OCI-LY1 (cell line): ENCODE measurements at regions not wholly inside any gene's neighbourhood (a gene's known extent, or its start where the extent isn't known, plus 50 kb on each side); places are given as distances from the start of the nearest gene placed in this dataset.

Source experiments
- H2AFZ ChIP-seq: fragments of 200-600 bp; sonication (generic), shearing (Covaris generic); 2 replicates; pipeline ENCODE4 v1.6.0; 2014; ENCODE audit warnings: antibody characterized with exemption, mild to moderate bottlenecking, low read length
- H3F3A ChIP-seq: fragments of 200-600 bp; sonication (generic), shearing (Covaris generic); 2 replicates; pipeline ENCODE4 v1.6.0; 2014; ENCODE audit warnings: mild to moderate bottlenecking, antibody characterized with exemption, low read length, moderate library complexity; ENCODE audit not compliant: insufficient read depth
- H3K27ac ChIP-seq: fragments of 200-600 bp; sonication (generic); 2 replicates; pipeline ENCODE4 v1.5.1; 2014; ENCODE audit warnings: low read length, mixed run types, mild to moderate bottlenecking, low read depth; ENCODE audit not compliant: poor library complexity, severe bottlenecking
- H3K27me3 ChIP-seq: fragments of 200-600 bp; sonication (generic); 2 replicates; pipeline ENCODE4 v1.6.0; 2014; ENCODE audit warnings: antibody characterized with exemption, mild to moderate bottlenecking, low read length, moderate library complexity; ENCODE audit not compliant: insufficient read depth
- H3K36me3 ChIP-seq: fragments of 200-600 bp; sonication (generic); 2 replicates; pipeline ENCODE4 v1.6.1; 2014; ENCODE audit warnings: mild to moderate bottlenecking, antibody characterized with exemption, low read length, moderate library complexity, mixed read lengths; ENCODE audit not compliant: insufficient read depth
- H3K4me1 ChIP-seq: fragments of 200-600 bp; sonication (generic); 2 replicates; pipeline ENCODE4 v1.5.1; 2014; ENCODE audit warnings: mild to moderate bottlenecking, low read length, moderate library complexity; ENCODE audit not compliant: insufficient read depth, severe bottlenecking
- H3K4me2 ChIP-seq: fragments of 200-600 bp; sonication (generic), shearing (Covaris generic); 2 replicates; pipeline ENCODE4 v1.6.1; 2014; ENCODE audit warnings: low read length
- H3K4me3 ChIP-seq: fragments of 200-600 bp; sonication (generic); 2 replicates; pipeline ENCODE4 v1.5.1; 2014; ENCODE audit warnings: low read length, low read depth, mild to moderate bottlenecking, mixed read lengths; ENCODE audit not compliant: poor library complexity, severe bottlenecking
- H3K79me2 ChIP-seq: fragments of 200-600 bp; shearing (Covaris generic); 2 replicates; pipeline ENCODE4 v1.6.1; 2016; ENCODE audit warnings: mixed run types, low read length, mixed read lengths; ENCODE audit not compliant: insufficient read depth
- H3K9ac ChIP-seq: fragments of 200-600 bp; sonication (generic), shearing (Covaris generic); 2 replicates; pipeline ENCODE4 v1.6.1; 2014; ENCODE audit warnings: mild to moderate bottlenecking, low read length, mixed read lengths
- H3K9me2 ChIP-seq: fragments of 200-600 bp; sonication (generic), shearing (Covaris generic); 2 replicates; pipeline ENCODE4 v1.6.1; 2014; ENCODE audit warnings: low read depth, mild to moderate bottlenecking, low read length, mixed read lengths
- H3K9me3 ChIP-seq: fragments of 200-600 bp; shearing (Covaris generic); 2 replicates; pipeline ENCODE4 v1.6.1; 2014; ENCODE audit warnings: low read length, mixed read lengths
- H4K20me1 ChIP-seq: fragments of 200-600 bp; sonication (generic), shearing (Covaris generic); 2 replicates; pipeline ENCODE4 v1.6.0; 2016; ENCODE audit warnings: mild to moderate bottlenecking, low read length; ENCODE audit not compliant: insufficient read depth
- EZH2 ChIP-seq: fragments of 200-600 bp; sonication (generic), shearing (Covaris generic); IDR thresholded peaks from 2 replicates; pipeline ENCODE4 v1.8.0; 2017; ENCODE audit warnings: borderline replicate concordance, mixed run types, mild to moderate bottlenecking, antibody characterized with exemption, low read length, moderate library complexity, mixed read lengths
- TF ChIP-seq, protein P1 (sequence below): fragments of 200-600 bp; sonication (generic), shearing (Covaris generic); IDR thresholded peaks from 2 replicates; pipeline ENCODE4 v1.5.1; 2017; ENCODE audit warnings: mild to moderate bottlenecking, antibody characterized with exemption, low read length, moderate library complexity, mixed read lengths

DNA sequence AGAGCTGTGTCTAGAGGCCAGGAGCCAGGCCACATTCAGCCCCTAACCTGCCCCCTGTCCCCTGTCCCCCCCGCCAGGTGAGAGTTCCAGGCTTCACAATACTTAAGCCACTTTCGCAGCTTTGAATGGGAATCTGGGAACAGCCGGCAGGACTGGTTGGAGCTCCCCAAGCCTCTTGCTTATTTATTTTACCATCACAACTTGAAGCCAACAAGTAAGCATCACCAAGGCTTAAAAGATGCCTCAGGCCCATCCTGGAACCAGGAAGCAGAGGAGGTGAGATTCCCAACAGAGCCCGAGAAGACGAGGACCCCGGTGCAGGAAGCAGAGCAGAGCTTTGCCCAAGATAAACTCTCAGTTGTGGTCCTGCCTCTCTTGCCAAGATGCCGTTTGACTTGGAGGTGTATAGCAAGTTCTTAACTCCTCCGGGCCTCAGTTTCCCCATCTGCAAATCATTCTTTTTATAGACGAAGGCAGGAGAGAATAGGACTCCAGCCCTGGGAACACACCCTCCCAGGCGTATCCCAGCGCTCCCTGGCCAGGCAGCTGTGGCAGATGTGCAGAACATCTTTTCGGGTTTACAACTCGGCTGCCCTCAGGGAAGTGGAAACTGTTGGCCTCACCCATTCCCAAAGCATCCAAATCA, 66.8 kb upstream of the SLC25A33 start:
- Histone ChIP-seq H3K36me3 (no peaks in the 10 kb centered on the region), H3K27me3 (peaks cover 4% of the 10 kb centered on the region; the same call in 1 of the 2 replicates), H4K20me1 (no peaks in the 10 kb centered on the region), H3K9me3 (no peaks in the 10 kb centered on the region), H3K27ac (no peak overlapping the region), H2AFZ (no peak overlapping the region), H3K4me3 (no peak overlapping the region), H3K79me2 (no peaks in the 10 kb centered on the region), H3K9ac (no peak overlapping the region), H3K4me2 (no peak overlapping the region), H3K4me1 (no peaks in the 10 kb centered on the region), H3K9me2 (no peaks in the 10 kb centered on the region), H3F3A (no peaks in the 10 kb centered on the region)
- TF ChIP-seq EZH2: no peak
- TF ChIP-seq, protein P1, sequence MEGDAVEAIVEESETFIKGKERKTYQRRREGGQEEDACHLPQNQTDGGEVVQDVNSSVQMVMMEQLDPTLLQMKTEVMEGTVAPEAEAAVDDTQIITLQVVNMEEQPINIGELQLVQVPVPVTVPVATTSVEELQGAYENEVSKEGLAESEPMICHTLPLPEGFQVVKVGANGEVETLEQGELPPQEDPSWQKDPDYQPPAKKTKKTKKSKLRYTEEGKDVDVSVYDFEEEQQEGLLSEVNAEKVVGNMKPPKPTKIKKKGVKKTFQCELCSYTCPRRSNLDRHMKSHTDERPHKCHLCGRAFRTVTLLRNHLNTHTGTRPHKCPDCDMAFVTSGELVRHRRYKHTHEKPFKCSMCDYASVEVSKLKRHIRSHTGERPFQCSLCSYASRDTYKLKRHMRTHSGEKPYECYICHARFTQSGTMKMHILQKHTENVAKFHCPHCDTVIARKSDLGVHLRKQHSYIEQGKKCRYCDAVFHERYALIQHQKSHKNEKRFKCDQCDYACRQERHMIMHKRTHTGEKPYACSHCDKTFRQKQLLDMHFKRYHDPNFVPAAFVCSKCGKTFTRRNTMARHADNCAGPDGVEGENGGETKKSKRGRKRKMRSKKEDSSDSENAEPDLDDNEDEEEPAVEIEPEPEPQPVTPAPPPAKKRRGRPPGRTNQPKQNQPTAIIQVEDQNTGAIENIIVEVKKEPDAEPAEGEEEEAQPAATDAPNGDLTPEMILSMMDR: no peak

DNA sequence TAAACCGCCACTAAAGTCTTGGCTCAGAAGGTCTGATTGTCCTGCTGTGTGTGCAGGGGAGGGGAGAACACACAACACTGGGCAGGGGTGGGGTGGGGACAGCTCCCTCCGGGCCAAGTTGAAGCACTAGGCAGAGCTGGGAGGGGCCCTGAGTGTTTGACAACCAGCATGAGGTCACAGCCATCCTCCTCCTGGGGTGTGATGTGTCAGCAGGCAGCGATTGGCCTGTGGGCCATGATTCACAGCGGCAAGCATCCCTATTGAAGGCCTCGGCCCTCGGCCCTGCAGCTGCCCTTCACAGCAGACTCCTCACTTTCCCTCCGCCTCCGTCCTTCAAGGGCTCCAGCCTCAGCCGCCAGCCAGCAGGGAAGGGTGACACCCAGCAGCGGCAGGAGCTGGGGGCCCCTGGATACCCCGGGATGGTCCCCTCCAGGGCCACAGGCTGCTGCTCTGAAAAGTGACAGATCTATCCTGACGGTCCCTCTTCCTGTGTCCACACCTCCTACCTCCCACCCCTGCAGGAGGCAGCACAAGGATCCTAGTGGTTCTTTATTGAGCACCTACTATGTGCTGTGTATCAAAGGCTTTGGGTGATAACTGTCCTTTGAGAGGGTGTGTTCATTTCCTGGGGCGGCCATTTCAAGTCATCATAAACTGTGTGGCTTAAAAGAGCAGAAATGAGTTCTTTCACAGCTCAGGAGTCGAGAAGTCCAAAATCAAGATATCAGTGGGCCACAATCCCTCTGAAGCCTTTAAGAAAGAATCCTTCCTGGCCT, 66.0 kb upstream of the SLC25A33 start:
- Histone ChIP-seq H4K20me1 (no peaks in the 10 kb centered on the region), H2AFZ (no peak overlapping the region), H3K9me3 (no peaks in the 10 kb centered on the region), H3K9ac (no peak overlapping the region), H3K79me2 (no peaks in the 10 kb centered on the region), H3K9me2 (no peaks in the 10 kb centered on the region), H3K4me3 (no peak overlapping the region), H3K4me2 (no peak overlapping the region), H3K27me3 (peaks cover 4% of the 10 kb centered on the region), H3F3A (no peaks in the 10 kb centered on the region), H3K27ac (no peak overlapping the region), H3K36me3 (no peaks in the 10 kb centered on the region), H3K4me1 (no peaks in the 10 kb centered on the region)
- TF ChIP-seq EZH2: no peak
- TF ChIP-seq, protein P1: no peak

- no peaks in the 10 kb centered on the region for H3K9me3 ChIP-seq
- no peaks in the 10 kb centered on the region for H3K9me2 ChIP-seq
- H3K4me2 ChIP-seq: no peak overlapping the region
- no peaks in the 10 kb centered on the region for H4K20me1 ChIP-seq
- no peaks in the 10 kb centered on the region for H3K4me1 ChIP-seq
- H3K4me3 ChIP-seq: no peak overlapping the region
- H2AFZ ChIP-seq: no peak overlapping the region
- H3K27ac ChIP-seq: no peak overlapping the region
- peaks cover 4% of the 10 kb centered on the region for H3K27me3 ChIP-seq
- H3K79me2 ChIP-seq: no peaks in the 10 kb centered on the region
- H3F3A ChIP-seq: no peaks in the 10 kb centered on the region
- no peaks in the 10 kb centered on the region for H3K36me3 ChIP-seq
- H3K9ac ChIP-seq: no peak overlapping the region
- TF ChIP-seq EZH2: no peak
- TF ChIP-seq, protein P1: no peak
These were observed 64.1 kb upstream of the SLC25A33 start for GRCh38 chr1:9475061-9475627.
